ENCODE measurements at regions not wholly inside any gene's neighbourhood (a gene's known extent, or its start where the extent isn't known, plus 50 kb on each side); places are given as distances from the start of the nearest gene placed in this dataset.

DNA sequence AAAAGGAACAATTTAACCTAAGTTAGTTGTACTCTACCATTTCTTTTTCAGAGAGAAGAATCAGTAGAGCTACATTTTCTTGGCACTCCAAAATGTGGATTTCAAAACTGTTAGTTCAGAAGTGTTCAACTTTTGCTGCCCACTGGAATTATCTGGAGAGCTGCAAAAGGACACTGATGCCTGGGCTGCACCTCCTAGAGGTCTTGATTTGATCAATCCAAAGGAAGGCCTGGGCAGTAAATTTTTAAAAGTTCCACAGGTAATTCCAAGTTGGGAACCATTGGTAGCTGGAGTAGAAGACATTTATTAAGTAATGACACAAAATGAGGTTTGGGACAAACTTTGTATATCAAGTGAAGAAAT is 79.3 kb upstream of the HMCN1 start:
- TF ChIP-seq POLR2A (IDR thresholded peaks at IDR 0.05): no peak
- TF ChIP-seq, protein P1, sequence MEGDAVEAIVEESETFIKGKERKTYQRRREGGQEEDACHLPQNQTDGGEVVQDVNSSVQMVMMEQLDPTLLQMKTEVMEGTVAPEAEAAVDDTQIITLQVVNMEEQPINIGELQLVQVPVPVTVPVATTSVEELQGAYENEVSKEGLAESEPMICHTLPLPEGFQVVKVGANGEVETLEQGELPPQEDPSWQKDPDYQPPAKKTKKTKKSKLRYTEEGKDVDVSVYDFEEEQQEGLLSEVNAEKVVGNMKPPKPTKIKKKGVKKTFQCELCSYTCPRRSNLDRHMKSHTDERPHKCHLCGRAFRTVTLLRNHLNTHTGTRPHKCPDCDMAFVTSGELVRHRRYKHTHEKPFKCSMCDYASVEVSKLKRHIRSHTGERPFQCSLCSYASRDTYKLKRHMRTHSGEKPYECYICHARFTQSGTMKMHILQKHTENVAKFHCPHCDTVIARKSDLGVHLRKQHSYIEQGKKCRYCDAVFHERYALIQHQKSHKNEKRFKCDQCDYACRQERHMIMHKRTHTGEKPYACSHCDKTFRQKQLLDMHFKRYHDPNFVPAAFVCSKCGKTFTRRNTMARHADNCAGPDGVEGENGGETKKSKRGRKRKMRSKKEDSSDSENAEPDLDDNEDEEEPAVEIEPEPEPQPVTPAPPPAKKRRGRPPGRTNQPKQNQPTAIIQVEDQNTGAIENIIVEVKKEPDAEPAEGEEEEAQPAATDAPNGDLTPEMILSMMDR (IDR thresholded peaks at IDR 0.05 in 4 of 5, conservative IDR thresholded peaks at IDR 0.05 in 1 of 5): no peak
